WI38 (cell line): ENCODE measurements at regions not wholly inside any gene's neighbourhood (a gene's known extent, or its start where the extent isn't known, plus 50 kb on each side); places are given as distances from the start of the nearest gene placed in this dataset.
"Not testable (repeated sequence)": the region's sequence is repeated elsewhere in the genome, so short reads cannot be mapped to it uniquely, and the experiment has no call there.

Experiments used
- H3K4me3 ChIP-seq: 2 replicates; pipeline ENCODE4 v1.5.1; 2011; ENCODE audit warnings: low read depth, mild to moderate bottlenecking, control low read depth, low read length
- TF ChIP-seq, protein P1 (sequence below): IDR thresholded peaks from 2 replicates; pipeline ENCODE4 v1.5.1; 2012; ENCODE audit warnings: low read depth, mild to moderate bottlenecking, control low read depth, low read length

DNA sequence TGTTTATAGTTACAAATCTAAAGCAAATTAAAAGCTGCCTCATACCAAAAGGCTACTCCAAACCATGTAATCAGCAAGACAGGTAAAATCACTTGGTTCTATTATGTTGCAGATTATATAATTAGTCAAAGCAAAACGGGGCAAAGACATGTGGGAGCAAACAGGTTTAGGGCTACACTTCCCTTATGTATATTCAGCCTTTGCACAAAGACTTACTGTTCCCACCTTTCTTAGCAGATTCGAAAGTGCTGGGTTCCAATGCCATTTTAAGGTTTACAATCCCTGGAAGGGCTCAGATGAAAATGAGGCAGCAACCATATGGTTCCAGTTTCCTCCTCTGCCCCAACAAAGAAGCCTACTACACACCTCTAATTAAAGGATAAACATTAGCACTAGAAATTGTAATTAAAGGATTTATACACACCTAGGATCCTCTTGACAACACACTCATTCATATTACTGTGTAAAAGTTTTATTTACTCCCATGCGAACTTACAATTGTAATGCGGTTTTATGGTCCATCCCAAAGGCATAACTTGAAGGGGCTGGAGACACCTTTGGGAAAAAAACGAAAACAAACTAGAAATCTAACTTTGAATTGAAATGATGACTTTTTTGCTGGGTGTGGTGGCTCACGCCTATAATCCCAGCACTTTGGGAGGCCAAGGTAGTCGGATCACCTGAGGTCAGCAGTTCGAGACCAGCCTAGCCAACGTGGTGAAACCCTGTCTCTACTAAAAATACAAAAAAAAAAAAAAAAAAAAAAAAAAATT lies 117.3 kb upstream of the PKN2 start:
- no peak overlapping the region for H3K4me3 ChIP-seq
- TF ChIP-seq, protein P1, sequence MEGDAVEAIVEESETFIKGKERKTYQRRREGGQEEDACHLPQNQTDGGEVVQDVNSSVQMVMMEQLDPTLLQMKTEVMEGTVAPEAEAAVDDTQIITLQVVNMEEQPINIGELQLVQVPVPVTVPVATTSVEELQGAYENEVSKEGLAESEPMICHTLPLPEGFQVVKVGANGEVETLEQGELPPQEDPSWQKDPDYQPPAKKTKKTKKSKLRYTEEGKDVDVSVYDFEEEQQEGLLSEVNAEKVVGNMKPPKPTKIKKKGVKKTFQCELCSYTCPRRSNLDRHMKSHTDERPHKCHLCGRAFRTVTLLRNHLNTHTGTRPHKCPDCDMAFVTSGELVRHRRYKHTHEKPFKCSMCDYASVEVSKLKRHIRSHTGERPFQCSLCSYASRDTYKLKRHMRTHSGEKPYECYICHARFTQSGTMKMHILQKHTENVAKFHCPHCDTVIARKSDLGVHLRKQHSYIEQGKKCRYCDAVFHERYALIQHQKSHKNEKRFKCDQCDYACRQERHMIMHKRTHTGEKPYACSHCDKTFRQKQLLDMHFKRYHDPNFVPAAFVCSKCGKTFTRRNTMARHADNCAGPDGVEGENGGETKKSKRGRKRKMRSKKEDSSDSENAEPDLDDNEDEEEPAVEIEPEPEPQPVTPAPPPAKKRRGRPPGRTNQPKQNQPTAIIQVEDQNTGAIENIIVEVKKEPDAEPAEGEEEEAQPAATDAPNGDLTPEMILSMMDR = no peak

DNA sequence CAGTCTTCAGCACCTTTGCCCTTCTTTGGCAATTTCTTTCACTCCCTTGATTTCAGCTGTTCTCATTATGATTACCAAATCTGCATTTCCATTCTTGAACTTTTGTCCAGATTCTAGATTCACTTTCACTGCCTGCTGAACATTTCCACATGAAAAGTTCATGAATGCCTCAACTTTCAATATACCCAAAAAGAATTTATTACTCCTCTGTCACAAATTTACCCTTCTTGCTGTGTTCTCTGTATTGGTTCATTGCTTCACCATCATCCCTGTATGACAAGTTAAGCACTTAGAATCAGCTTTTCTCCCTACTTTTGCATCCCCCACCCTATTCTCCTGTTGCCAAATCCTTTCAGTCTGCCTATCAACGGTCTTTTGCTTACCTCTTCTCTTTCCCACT lies 112.6 kb upstream of the PKN2 start:
- TF ChIP-seq, protein P1 = no peak
- H3K4me3 ChIP-seq = no peak overlapping the region

DNA sequence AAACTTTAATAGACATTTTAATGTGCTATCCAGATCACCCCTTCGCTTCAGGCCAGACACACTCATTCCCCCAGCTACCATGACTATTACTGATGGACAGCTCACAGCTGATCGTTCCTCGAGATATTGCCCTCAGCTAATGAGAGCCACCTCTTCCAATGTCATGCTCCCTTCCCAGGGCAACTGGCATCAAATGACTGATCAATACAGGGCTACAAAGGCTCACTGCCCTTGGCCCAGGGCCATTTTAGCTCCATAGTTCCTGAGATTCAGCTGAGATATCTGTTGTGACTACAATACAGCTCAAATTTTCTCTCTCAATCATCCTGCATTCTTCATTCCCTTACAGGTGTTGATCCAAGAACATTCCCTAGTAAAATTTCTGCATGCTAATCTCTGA lies 104.5 kb upstream of the PKN2 start:
- TF ChIP-seq, protein P1 = no peak
- H3K4me3 ChIP-seq = no peak overlapping the region

DNA sequence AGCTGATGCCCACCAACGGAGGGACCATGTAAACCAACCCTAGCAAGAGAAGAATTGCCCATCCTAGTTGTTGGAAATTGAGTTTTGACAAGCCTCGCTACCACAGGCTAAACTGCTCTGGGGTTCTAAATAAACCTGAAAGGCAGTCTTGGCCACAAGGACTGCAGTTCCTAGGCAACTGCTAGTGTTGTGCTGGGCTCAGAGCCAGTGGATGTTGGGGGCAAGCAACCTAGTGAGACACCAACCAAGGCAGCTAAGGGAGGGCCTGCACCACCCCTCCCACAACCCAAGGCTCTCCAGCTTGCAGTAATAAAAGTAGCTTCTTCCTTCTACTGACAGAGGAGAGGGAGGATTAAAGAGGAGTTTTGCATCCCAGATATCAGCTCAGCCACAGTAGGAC lies 102.4 kb upstream of the PKN2 start:
- TF ChIP-seq, protein P1 = no peak
- H3K4me3 ChIP-seq = no peak overlapping the region

DNA sequence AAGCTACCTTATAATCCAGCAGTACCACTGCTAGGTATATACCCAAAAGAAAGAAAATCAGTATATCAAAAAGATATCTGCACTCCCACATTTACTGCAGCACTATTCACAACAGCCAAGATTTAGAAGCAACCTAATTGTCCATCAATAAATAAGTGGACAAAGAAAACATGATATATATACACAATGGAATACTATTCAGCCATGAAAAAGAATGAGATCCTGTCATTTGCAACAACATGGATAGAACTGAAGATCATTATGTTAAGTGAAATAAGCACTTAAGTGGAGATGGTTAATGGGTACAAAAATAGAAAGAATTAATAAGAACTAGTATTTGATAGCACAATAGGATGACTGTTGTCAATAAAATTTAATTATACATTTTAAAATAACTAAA lies 90.7 kb upstream of the PKN2 start:
- TF ChIP-seq, protein P1 = no peak
- no peak overlapping the region for H3K4me3 ChIP-seq

DNA sequence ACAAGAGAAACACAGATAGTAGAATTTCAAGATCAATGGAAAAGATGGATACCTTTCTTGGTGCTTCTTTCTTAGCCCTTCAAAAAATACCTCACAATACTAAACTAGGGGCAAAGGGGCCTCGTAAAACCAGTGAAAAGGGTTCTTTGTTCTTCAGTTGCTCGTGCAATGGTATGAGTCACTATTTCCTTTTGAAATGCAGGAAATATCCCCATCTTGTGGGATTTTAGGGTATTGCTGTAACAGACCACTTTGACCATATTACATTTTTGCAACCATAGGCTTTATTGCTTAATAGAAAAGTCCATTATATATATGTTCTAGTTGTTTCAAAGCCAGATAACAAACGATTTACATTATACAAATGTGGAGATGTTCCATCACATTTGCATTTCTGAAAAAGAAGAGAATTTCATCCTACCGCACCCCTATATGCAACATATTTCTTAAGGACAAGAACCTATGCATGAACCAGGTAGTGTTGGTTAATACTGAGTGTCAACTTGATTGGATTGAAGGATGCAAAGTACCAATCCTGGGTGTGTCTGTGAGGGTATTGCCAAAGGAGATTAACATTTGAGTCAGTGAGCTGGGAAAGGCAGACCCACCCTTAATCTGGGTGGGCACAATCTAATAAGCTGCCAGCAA lies 88.6 kb upstream of the PKN2 start:
- TF ChIP-seq, protein P1 = peak; percentile 10; the same call in 1 of the 2 replicates

DNA sequence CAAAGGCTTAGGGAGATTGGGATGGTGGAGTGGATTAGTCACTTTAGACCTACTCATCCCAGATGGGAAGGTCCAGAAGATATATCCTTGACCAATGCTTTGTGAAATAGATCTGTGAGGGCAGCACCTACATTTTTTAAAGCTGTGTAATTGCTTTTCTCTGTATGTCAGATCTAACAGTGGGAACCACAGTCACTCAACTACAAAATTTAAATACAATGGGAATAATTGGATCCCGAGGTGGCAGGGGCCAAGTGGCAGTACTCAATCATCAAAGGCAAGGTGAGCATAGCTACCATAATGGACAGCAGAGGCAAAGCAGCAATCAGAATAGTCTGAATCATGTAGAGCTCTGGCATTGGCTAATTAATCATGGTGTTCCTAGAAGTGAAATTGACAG lies 86.1 kb upstream of the PKN2 start:
- H3K4me3 ChIP-seq = not testable (repeated sequence)

More for the DNA sequence above, 88.6 kb upstream of the PKN2 start:
- no peak overlapping the region for H3K4me3 ChIP-seq
